AG09319 (cell line): ENCODE measurements at regions not wholly inside any gene's neighbourhood (a gene's known extent, or its start where the extent isn't known, plus 50 kb on each side); places are given as distances from the start of the nearest gene placed in this dataset.
"Not testable (repeated sequence)": the region's sequence is repeated elsewhere in the genome, so short reads cannot be mapped to it uniquely, and the experiment has no call there.

Experiments used
- DNase-seq: peaks from one replicate; pipeline ENCODE4 v3.0.0-alpha.2; 2010; ENCODE audit warnings: low read depth; ENCODE audit errors: extremely low read depth
- TF ChIP-seq, protein P1 (sequence below): IDR thresholded peaks from 2 replicates; pipeline ENCODE4 v1.5.1; 2011; ENCODE audit warnings: low read depth, mild to moderate bottlenecking, inconsistent platforms, low read length, moderate library complexity

DNA sequence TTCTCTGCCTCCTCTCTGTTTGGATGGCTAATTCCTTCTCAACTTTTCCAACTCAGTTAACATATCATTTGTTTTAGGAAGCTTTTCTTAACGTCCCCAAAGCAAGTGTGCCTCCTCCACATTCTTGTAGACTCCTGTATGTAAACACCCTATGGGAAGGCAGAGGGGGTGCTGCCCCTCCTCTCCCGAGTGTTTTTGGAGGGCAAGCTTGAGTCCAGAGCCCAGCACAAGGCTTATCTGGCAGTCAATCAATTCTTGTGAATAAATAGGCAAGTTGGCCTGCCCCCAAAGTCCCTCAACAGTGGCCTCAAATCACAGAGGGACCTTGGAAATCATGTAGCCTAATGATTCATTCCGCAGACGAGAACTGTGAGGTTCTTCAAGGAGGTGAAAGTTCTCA, 305.6 kb downstream of the RPS24 start:
- no peak for DNase-seq
- TF ChIP-seq, protein P1, sequence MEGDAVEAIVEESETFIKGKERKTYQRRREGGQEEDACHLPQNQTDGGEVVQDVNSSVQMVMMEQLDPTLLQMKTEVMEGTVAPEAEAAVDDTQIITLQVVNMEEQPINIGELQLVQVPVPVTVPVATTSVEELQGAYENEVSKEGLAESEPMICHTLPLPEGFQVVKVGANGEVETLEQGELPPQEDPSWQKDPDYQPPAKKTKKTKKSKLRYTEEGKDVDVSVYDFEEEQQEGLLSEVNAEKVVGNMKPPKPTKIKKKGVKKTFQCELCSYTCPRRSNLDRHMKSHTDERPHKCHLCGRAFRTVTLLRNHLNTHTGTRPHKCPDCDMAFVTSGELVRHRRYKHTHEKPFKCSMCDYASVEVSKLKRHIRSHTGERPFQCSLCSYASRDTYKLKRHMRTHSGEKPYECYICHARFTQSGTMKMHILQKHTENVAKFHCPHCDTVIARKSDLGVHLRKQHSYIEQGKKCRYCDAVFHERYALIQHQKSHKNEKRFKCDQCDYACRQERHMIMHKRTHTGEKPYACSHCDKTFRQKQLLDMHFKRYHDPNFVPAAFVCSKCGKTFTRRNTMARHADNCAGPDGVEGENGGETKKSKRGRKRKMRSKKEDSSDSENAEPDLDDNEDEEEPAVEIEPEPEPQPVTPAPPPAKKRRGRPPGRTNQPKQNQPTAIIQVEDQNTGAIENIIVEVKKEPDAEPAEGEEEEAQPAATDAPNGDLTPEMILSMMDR = no peak

DNA sequence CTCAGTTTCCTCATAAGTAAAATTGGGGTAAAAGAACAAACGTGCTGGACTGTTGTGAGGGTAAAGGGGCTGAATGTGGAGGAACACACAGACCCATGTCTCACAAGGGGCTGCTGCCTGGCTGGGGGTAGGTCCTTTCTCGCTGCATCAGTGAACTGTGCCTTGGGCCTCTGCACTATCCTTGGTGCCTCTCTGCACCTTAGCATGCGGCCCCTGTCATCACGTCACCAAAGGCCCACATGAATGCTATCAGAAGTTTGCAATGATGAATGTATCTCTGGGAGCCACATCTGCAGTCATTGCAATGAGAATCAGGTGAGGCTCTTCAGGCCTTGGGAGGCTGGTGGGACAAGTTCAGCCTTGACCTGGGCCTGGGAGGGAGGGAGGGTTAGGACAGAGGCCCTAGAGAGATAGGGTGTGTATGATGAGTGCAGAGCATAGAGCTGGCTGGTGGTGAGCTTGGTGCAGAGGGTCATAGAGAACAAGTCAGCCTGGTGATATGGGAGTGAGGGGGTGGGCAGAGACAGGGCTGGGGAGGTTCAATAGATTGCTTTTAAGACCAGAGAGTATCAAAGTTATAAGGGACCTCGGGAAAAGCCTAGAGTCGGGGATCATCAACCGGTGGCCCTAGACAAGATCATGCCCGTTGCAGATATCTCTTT, 308.4 kb downstream of the RPS24 start:
- DNase-seq = no peak
- TF ChIP-seq, protein P1 = no peak

DNA sequence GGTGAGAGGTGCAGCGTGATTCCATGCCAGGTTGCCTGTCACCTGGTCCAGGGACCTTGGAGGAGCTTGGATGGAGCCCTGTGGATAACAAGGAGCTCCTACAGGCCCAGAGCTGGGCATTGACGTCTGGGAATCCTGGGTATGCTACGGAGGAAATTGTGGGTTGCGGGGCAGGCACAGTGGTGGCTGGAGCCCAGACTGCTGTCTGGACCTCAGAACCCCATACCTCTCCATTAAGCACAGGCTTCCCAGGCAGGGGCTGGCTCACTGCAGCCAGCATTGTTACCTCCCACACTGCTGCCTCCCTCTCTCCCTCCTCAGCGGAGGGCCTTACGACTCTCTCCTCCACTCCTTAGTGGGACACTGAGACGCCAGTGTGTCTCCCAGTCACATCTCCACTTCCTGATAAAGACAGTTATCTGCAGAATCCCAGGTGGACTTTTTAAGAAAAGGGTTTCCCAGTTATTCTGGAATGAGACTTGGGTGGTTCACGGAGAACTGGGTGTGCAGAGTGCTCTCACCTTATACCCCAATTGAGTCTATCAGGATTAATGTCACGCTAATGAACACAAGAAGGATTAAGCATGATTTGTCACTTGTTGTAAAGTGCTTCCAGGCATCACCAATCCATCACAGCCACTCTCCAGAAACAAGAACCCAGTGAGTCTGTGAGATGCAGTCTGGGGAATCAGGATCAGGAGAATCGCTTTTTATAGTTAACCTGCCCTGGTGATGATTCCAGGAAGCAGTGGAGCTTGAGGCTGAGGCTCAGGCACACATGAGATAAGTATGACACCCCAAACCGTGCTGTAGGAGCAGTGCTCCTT, 309.4 kb downstream of the RPS24 start:
- DNase-seq = no peak
- TF ChIP-seq, protein P1 = no peak

DNA sequence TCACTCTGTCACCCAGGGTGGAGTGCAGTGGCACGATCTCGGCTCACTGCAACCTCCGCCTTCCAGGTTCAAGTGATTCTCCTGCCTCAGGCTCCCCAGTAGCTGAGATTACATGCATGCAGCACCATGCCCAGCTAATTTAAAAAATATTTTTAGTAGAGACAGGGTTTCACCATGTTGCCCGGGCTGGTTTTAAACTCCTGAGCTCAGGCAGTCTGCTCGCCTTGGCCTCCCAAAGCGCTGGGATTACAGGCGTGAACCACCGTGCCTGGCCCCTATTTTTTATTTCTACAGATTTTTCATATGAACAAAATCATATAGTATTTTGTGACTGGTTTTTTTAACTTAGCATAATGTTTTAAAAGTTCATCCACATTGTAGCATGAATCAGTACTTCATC, 310.6 kb downstream of the RPS24 start:
- DNase-seq = not testable (repeated sequence)

DNA sequence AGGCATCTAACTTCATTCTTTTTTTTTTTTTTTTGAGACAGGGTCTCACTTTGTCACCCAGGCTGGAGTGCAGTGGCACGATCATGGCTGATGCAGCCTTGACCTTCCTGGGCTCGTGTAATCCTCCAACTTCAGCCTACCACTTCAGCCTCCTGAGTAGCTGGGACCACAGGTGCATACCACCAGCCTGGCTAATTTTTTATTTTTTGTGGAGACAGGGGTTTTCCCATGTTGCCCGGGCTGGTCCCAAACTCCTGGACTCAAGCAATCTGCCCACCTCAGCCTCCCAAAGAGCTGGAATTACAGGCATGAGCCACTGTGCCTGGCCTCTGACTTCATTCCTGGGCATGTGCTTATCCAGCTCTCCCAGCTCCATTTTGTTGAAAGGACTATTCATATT, 311.9 kb downstream of the RPS24 start:
- not testable (repeated sequence) for DNase-seq

DNA sequence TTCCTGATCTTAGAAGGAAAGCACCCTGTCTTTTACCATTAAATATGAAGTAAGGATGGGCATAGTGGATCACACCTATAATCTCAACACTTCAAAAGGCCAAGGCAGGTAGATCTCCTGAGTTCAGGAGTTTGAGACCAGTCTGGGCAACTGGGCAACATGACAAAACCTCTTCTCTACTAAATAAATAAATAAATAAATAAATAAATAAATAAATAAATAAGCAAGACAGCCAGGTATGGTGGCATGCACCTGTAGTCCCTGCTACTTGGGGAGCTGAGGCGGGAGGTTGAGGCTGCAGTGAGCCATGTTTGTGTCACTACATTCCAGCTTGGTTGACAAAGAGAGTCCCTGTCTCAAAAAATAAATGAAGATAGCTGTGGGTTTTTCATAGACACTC, 313.1 kb downstream of the RPS24 start:
- no peak for DNase-seq
- TF ChIP-seq, protein P1 = no peak

DNA sequence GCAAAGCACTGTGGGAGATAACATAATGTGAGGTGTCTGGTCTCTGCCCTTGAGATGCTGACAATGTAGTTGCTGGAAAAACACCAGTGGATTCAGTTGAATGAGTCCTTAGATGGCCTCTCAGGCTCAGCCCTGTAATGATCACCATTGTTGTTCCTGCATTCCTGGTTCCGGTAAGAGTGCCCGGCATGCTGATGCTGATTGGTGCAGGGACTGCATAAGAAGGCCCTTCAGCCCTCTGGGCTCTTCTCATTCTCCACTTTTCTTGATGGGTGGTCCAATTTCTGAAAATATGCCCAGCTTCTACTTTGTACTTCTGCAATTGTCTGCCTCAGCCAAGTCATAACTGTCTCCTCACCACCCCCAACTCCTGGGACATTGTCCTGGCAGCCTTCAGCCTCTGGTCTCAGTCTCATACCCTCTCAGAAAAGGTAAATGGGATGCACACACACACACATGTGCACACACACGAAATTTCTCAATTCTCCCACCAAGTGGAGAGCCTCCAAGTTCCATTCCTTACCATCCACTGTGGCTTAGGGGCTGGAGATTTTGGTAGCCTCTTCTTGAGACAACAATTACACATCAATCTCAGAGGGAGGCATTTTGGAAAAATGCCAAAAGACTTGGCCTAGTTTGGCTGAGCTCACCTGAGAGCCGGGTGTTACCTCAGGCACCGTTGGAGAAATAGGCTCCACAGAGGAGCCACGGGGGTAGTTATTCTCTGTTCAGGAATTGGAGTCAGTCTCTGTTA, 314.9 kb downstream of the RPS24 start:
- TF ChIP-seq, protein P1 = no peak
- DNase-seq = no peak

DNA sequence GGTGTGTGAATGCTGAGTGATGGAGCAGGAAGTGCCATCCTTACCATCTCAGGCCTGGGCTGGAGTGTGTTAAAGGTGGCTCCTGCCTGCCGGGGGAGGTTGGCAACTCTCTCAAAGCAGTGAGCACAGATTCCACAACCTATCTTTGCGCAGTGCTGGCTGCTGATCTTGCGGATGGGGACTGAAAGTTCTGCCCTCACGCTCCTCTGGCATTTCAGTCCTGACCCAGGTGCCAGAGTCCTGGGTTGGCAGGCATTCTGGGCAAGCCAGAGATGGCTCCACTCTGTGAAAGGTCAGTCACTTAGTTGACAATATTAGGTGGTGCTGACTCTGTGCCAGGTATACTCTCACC, 315.5 kb downstream of the RPS24 start:
- no peak for DNase-seq

More for the DNA sequence above, 315.5 kb downstream of the RPS24 start:
- TF ChIP-seq, protein P1 = no peak
